ENCODE measurements at regions not wholly inside any gene's neighbourhood (a gene's known extent, or its start where the extent isn't known, plus 50 kb on each side); places are given as distances from the start of the nearest gene placed in this dataset.
A peak's percentile ranks its signal among the peaks of the same experiment; 100 is the strongest.

DNA sequence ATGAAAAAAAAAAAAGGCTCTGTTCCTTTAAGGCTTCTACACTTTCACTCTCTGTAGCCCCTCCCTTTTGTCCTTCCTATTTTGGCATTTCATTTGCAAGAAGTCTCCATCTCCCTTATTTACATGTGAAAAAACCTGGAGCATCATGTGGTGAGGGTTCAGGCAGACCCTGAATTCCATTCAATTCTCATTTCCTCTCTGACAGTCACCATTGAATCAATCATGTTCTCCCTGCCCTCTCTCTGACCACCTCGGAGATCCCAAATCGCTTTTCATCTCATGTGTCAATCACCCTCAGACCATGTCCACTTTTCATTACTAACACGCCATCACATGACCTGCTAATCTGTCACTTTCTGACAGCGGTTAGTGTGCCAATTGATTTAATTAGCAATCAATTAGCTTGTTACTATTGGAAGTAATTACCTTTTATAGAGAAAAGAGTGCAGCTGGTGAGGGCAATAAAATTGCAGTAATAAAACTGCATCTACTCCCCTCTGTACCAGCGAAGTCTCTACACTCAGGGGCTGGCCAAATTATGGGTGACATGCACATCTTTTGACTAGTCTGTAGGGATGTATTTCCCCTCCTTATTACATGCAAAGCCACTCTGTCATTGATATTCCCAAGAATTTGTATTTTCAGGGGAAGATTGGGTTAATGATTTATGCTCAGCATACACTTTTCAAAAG is 317.4 kb downstream of the EN1 start:
- H3K27ac ChIP-seq (ENCODE audit: low read depth, low read length), result peak overlapping the region; percentile 43; the same call in 1 of the 2 replicates

DNA sequence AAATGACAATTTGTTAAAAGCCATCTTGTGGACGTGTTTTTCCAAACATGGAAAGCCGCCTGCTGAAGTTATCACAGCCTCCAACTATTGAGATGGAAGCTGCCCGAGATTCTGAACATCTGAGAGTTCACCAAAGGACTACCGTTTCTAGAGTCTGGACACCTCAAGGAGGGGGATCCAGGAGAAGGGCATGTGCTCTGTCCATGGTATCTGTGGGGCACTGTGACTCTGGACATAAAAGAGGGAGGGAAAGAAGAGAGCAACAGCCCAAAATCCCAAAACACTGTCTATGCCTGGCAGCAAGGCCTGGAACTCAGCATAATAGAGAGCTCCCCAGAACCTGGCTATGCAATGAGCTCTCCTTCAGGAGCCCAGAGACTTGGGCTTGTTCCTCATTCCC is 319.9 kb downstream of the EN1 start:
- 92% methylated on average over 4 of the region's 4 CpGs for WGBS
- H3K36me3 ChIP-seq (ENCODE audit: insufficient read depth, low read length), result no peaks in the 10 kb centered on the region
- H3K27me3 ChIP-seq (ENCODE audit: insufficient read depth, low read length), result peaks cover 8% of the 10 kb centered on the region; the same call in 1 of the 2 replicates
- H3K4me1 ChIP-seq (ENCODE audit: insufficient read depth, low read length), result peaks cover 28% of the 10 kb centered on the region
- H3K4me3 ChIP-seq (ENCODE audit: low read length), result no peak overlapping the region
- H3K27ac ChIP-seq (ENCODE audit: low read depth, low read length), result no peak overlapping the region
- H3K9me3 ChIP-seq (ENCODE audit: insufficient read depth, low read depth, low read length), result no peaks in the 10 kb centered on the region
- no peak overlapping the region for H3K9ac ChIP-seq (ENCODE audit: low read depth, low read length)

More for the DNA sequence above, 317.4 kb downstream of the EN1 start:
- H3K36me3 ChIP-seq (ENCODE audit: insufficient read depth, low read length), result no peaks in the 10 kb centered on the region
- peaks cover 28% of the 10 kb centered on the region for H3K4me1 ChIP-seq (ENCODE audit: insufficient read depth, low read length)
- no peaks in the 10 kb centered on the region for H3K9me3 ChIP-seq (ENCODE audit: insufficient read depth, low read depth, low read length)
- peaks cover 8% of the 10 kb centered on the region; the same call in 1 of the 2 replicates for H3K27me3 ChIP-seq (ENCODE audit: insufficient read depth, low read length)
- no peak overlapping the region for H3K9ac ChIP-seq (ENCODE audit: low read depth, low read length)
- WGBS, result 30% methylated on average over 4 of the region's 5 CpGs
- H3K4me3 ChIP-seq (ENCODE audit: low read length), result 0 out of 2 replicates have a peak overlapping the region, but pooled peaks have one; percentile 5

DNA sequence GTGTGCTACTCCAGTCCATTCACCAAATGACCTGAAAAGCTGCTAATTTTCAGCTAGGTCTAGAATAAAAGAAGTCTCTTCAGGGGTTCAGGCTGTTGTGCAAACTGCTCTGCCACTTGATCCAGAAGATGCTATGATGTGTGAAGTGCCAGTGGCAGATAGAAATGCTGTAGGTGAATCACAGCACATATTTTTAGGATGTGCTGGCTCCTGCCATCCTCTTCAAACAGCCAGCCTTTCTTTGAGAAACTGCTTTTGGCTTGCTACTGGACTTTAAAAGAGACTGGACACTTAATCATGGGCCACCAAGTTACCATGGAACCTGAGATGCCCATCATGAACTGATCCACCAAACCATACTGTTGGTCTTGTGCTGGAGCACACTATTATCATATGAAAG is 322.1 kb downstream of the EN1 start:
- no peak overlapping the region for H3K4me3 ChIP-seq (ENCODE audit: low read length)
- H3K4me1 ChIP-seq (ENCODE audit: insufficient read depth, low read length), result peaks cover 15% of the 10 kb centered on the region
- no peaks in the 10 kb centered on the region for H3K36me3 ChIP-seq (ENCODE audit: insufficient read depth, low read length)
- no peak overlapping the region for H3K9ac ChIP-seq (ENCODE audit: low read depth, low read length)
- peaks cover 8% of the 10 kb centered on the region; the same call in 1 of the 2 replicates for H3K27me3 ChIP-seq (ENCODE audit: insufficient read depth, low read length)
- H3K9me3 ChIP-seq (ENCODE audit: insufficient read depth, low read depth, low read length), result no peaks in the 10 kb centered on the region; the same call in 1 of the 2 replicates
- no peak overlapping the region for H3K27ac ChIP-seq (ENCODE audit: low read depth, low read length)

DNA sequence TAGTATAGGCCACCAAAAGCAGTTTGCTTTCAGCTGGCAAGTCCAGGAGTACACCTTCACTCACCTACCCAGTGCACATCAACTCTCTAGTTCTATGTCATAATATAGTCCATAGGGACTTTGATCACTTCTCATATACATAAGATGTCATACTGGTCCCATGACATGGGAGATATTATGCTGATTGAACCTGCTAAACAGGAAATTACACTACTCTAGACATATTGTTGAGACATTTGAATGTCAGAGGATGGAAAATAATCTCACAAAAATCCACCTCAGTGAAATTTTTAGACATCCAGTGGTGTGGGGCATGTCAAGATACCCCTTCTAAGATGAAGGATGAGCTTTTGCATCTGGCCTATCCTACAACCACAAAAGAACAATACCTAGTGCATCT is 322.5 kb downstream of the EN1 start:
- Histone ChIP-seq H3K9ac (ENCODE audit: low read depth, low read length) (no peak overlapping the region), H3K4me1 (ENCODE audit: insufficient read depth, low read length) (peaks cover 11% of the 10 kb centered on the region), H3K27ac (ENCODE audit: low read depth, low read length) (no peak overlapping the region), H3K27me3 (ENCODE audit: insufficient read depth, low read length) (peaks cover 8% of the 10 kb centered on the region; the same call in 1 of the 2 replicates), H3K9me3 (ENCODE audit: insufficient read depth, low read depth, low read length) (peaks cover under 1% of the 10 kb centered on the region; the same call in 1 of the 2 replicates), H3K4me3 (ENCODE audit: low read length) (no peak overlapping the region), H3K36me3 (ENCODE audit: insufficient read depth, low read length) (no peaks in the 10 kb centered on the region)

DNA sequence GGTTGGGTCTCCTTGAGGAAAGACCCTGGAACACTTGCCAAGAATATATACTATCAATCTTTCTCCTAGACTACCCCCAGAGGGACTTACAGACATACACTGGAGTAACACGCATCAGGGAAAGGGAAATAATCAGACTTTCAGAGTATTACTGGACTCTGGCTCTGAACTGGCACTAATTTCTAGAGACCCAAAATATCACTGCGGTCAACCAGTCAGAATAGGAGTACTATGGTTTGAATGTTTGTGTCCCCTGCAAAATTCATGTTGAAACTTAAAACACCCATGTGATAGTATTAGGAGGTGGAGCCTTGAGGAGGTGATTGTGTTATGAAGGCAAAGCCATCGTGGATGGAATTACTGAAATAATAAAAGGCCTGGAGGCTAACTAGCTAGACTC is 323.7 kb downstream of the EN1 start:
- Histone ChIP-seq H3K9me3 (ENCODE audit: insufficient read depth, low read depth, low read length) (peaks cover 12% of the 10 kb centered on the region; the same call in 1 of the 2 replicates), H3K9ac (ENCODE audit: low read depth, low read length) (no peak overlapping the region), H3K4me1 (ENCODE audit: insufficient read depth, low read length) (peaks cover 1% of the 10 kb centered on the region; the same call in 1 of the 2 replicates), H3K36me3 (ENCODE audit: insufficient read depth, low read length) (no peaks in the 10 kb centered on the region), H3K27me3 (ENCODE audit: insufficient read depth, low read length) (peaks cover 8% of the 10 kb centered on the region; the same call in 1 of the 2 replicates), H3K27ac (ENCODE audit: low read depth, low read length) (no peak overlapping the region), H3K4me3 (ENCODE audit: low read length) (no peak overlapping the region)
- 96% methylated on average over 3 of the region's 3 CpGs for WGBS

DNA sequence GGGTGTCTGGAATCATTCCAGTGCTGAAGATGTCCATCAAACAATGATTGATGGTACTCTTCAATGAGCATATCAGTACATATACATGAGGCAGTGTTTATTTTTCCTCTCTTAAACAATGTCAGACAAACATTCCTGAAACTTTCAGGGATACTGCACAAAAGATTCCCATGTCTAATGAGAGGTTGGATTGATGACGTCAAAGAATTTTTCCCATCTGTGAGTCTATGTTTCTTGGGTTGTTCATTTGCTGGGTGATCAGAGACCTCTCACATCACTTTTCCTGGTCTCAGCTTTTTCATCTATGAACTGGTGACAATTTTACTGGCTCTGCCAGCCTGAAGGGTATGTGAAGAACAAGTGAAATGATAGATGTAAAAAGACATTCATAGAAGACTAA is 325.5 kb downstream of the EN1 start:
- H3K27me3 ChIP-seq (ENCODE audit: insufficient read depth, low read length), result no peaks in the 10 kb centered on the region
- no peaks in the 10 kb centered on the region for H3K4me1 ChIP-seq (ENCODE audit: insufficient read depth, low read length)
- WGBS, result 100% methylated on average over 1 of the region's 1 CpG
- no peak overlapping the region for H3K27ac ChIP-seq (ENCODE audit: low read depth, low read length)
- no peak overlapping the region for H3K9ac ChIP-seq (ENCODE audit: low read depth, low read length)
- no peak overlapping the region for H3K4me3 ChIP-seq (ENCODE audit: low read length)
- H3K9me3 ChIP-seq (ENCODE audit: insufficient read depth, low read depth, low read length), result peaks cover 12% of the 10 kb centered on the region; the same call in 1 of the 2 replicates
- no peaks in the 10 kb centered on the region for H3K36me3 ChIP-seq (ENCODE audit: insufficient read depth, low read length)

DNA sequence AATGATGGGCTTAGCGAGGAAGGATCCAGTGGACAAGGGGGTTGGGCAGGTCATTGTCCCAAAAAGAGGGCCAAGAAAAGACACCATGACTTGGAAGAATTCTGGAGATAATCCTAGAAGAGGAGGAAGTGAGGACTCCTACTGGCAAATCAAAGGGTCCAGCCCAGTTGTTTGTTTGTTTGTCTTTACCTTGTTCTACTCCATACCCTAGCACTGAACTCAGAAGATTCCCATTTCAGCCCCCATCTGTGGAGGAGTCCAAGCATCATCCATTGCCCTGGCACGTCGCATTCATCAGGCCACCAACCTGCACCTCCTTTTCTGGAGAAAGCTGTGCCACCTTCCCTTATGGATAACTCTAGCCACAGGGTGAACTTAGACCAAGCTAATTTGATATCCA is 326.2 kb downstream of the EN1 start:
- peaks cover 12% of the 10 kb centered on the region; the same call in 1 of the 2 replicates for H3K9me3 ChIP-seq (ENCODE audit: insufficient read depth, low read depth, low read length)
- WGBS, result 96% methylated on average over 3 of the region's 3 CpGs
- no peak overlapping the region for H3K9ac ChIP-seq (ENCODE audit: low read depth, low read length)

DNA sequence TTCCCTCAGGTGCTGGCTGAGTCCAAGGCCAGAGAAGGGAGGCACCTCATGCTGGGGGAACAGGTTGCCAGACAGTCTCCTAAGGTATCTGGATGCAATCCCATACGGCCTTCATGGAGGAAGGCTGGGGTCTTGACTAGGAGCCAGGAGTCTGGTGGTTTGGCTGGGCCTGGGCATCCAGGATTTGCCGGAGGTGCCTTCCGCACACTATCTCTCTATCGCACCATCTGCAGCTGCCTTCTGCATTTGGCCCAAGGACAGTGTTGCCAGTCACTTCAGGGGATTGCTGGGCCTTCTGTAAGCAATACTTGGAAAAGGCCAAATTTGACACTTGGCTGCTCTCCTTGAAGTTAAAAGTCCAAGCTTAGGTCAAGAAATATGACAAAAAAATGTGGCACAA is 327.2 kb downstream of the EN1 start:
- H3K27me3 ChIP-seq (ENCODE audit: insufficient read depth, low read length), result no peaks in the 10 kb centered on the region
- no peak overlapping the region for H3K9ac ChIP-seq (ENCODE audit: low read depth, low read length)
- no peak overlapping the region for H3K4me3 ChIP-seq (ENCODE audit: low read length)
- H3K4me1 ChIP-seq (ENCODE audit: insufficient read depth, low read length), result no peaks in the 10 kb centered on the region
- no peak overlapping the region for H3K27ac ChIP-seq (ENCODE audit: low read depth, low read length)
- WGBS, result 95% methylated on average over 4 of the region's 4 CpGs
- H3K36me3 ChIP-seq (ENCODE audit: insufficient read depth, low read length), result no peaks in the 10 kb centered on the region
- peaks cover 12% of the 10 kb centered on the region; the same call in 1 of the 2 replicates for H3K9me3 ChIP-seq (ENCODE audit: insufficient read depth, low read depth, low read length)

More for the DNA sequence above, 326.2 kb downstream of the EN1 start:
- no peak overlapping the region for H3K27ac ChIP-seq (ENCODE audit: low read depth, low read length)
- H3K36me3 ChIP-seq (ENCODE audit: insufficient read depth, low read length), result no peaks in the 10 kb centered on the region
- no peak overlapping the region for H3K4me3 ChIP-seq (ENCODE audit: low read length)
- no peaks in the 10 kb centered on the region for H3K27me3 ChIP-seq (ENCODE audit: insufficient read depth, low read length)
- H3K4me1 ChIP-seq (ENCODE audit: insufficient read depth, low read length), result no peaks in the 10 kb centered on the region

DNA sequence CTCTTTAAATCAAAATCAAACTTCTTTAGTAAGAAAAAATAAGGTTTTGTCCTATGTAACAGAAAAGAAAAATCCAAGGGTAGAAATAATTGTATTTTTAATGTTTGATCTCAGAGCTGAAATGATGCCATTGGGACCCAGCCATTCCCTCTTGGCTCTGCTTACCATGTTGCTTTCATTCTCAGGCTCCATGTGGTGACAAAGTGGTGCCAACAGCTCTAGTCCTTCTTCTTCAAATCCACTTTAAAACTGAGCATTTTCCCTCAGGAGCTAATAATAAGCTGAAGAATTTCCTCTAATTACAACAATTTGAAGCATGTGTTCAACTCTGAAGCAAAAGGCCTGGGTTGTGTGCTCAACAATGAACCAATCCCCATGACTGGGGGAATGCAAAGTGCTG is 327.9 kb downstream of the EN1 start:
- H3K4me3 ChIP-seq (ENCODE audit: low read length), result no peak overlapping the region
- H3K9ac ChIP-seq (ENCODE audit: low read depth, low read length), result no peak overlapping the region
- no peak overlapping the region for H3K27ac ChIP-seq (ENCODE audit: low read depth, low read length)
- peaks cover 14% of the 10 kb centered on the region; the same call in 1 of the 2 replicates for H3K9me3 ChIP-seq (ENCODE audit: insufficient read depth, low read depth, low read length)
- H3K4me1 ChIP-seq (ENCODE audit: insufficient read depth, low read length), result no peaks in the 10 kb centered on the region
- no peaks in the 10 kb centered on the region for H3K36me3 ChIP-seq (ENCODE audit: insufficient read depth, low read length)
- H3K27me3 ChIP-seq (ENCODE audit: insufficient read depth, low read length), result no peaks in the 10 kb centered on the region

DNA sequence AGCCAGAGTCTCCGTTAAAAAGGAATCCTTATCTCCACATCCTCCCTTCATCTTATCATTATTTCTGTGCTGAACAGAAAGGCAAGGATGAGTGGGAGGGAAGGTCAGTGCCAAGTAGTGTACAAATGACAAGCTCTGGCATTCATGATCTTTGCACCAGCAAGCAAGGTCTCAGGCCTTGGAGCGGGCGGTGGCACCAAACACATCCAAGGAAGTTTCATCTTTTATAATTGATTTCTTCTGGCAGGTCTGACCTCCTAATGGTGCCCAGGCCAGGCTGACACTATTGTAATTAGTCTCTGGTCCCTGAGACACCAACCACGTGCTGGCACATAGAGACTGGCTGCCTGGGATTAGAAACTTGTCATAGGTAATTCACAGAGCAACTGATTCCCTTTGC is 336.6 kb downstream of the EN1 start:
- Histone ChIP-seq H3K27me3 (ENCODE audit: insufficient read depth, low read length) (0 out of 2 replicates have a peak, but pooled peaks cover 4% of the 10 kb centered on the region), H3K9ac (ENCODE audit: low read depth, low read length) (no peak overlapping the region), H3K9me3 (ENCODE audit: insufficient read depth, low read depth, low read length) (0 out of 2 replicates have a peak, but pooled peaks cover 3% of the 10 kb centered on the region), H3K27ac (ENCODE audit: low read depth, low read length) (no peak overlapping the region), H3K4me1 (ENCODE audit: insufficient read depth, low read length) (peaks cover 6% of the 10 kb centered on the region; the same call in 1 of the 2 replicates), H3K36me3 (ENCODE audit: insufficient read depth, low read length) (no peaks in the 10 kb centered on the region), H3K4me3 (ENCODE audit: low read length) (no peak overlapping the region)
- WGBS, result 94% methylated on average over 4 of the region's 4 CpGs

DNA sequence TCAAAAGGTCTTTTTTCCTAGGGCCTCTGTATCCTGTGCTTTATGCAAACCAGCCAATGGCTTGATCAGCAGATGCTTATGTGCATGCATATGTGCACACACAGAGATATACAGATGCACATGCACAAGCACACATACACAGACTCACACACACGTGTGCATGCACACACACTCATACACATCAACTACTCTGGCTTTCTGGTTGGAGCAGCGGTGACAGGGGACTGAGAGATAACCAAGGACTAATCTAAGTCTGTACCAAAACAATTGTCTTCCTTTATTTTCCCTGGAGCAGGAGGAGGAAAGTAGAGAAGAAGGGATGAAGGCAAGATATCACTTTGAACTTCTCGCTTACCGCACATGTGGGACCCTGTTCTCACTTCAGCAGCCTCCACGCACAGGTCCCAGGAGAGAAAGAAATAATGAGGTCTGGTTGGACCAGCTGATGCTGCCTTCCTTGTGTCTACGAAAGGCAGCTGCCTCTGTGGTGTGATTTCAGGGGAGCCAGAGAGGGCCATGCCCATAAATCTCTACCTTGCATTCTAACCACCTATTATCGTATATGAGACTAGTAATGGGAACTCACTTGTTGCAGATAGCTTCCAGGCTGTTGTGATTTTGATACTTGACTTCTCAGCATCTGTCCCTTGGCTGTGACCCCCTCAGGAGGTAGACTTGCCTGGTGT is 338.0 kb downstream of the EN1 start:
- WGBS, result 92% methylated on average over 7 of the region's 7 CpGs
- Histone ChIP-seq H3K4me3 (ENCODE audit: low read length) (no peak overlapping the region), H3K27me3 (ENCODE audit: insufficient read depth, low read length) (0 out of 2 replicates have a peak, but pooled peaks cover 4% of the 10 kb centered on the region)

More for the DNA sequence above, 338.0 kb downstream of the EN1 start:
- Histone ChIP-seq H3K4me1 (ENCODE audit: insufficient read depth, low read length) (peaks cover 6% of the 10 kb centered on the region; the same call in 1 of the 2 replicates), H3K9ac (ENCODE audit: low read depth, low read length) (no peak overlapping the region), H3K36me3 (ENCODE audit: insufficient read depth, low read length) (no peaks in the 10 kb centered on the region), H3K9me3 (ENCODE audit: insufficient read depth, low read depth, low read length) (0 out of 2 replicates have a peak, but pooled peaks cover under 1% of the 10 kb centered on the region), H3K27ac (ENCODE audit: low read depth, low read length) (no peak overlapping the region)
